ENCODE measurements at regions not wholly inside any gene's neighbourhood (a gene's known extent, or its start where the extent isn't known, plus 50 kb on each side); places are given as distances from the start of the nearest gene placed in this dataset.

DNA sequence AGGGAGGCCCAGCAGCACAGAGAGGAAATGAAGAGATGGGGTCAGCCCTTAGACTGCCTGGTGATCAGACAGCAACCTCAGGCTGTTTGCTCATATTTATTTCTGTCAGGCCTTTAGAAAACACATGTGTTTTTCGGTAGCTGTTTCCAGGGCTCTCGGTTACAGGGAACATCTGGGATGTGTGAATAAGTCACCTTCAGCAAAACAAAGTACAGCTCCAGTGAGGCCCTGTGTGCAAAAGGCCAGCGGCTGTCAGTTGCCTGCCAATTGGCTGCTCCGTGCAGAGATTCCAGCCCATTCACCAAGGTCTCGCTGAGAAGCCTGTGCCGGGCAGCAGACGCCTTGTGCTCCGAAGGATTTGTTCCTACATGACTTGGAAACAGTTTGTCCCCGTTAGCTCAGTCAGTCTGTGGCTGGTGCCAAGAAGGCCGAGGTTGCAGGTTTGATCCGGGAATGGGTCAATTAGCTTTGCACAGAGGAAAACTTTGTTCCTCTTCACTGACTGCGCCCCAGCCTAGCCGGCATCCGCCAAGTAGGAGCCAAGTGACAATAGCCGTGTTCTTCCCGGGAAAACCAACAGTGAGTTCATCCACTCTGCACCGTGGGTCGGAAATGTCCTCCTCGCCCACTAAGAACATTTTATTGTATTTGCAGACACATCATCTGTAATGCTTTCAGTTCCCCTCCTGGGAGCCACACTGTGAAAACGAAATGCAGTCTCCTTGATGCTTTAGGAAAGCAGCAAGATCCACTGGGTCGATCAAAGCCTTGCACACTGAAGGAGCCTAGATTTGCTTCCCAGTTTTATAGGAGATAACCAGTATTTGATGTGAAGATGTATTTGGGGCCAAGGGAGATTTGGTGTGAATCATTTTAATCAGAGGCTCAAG is 315.4 kb upstream of the CDYL start:
- TF ChIP-seq FOXP2 (optimal IDR thresholded peaks at IDR 0.05; ENCODE audit: borderline replicate concordance, extremely low read depth, extremely low read length, insufficient read depth) (no peak), TAF1 (IDR thresholded peaks at IDR 0.05; ENCODE audit: borderline replicate concordance, insufficient read depth, low read length) (no peak), POLR2AphosphoS5 (IDR thresholded peaks at IDR 0.05; ENCODE audit: low read depth, low read length) (no peak), SIN3A (IDR thresholded peaks at IDR 0.05; ENCODE audit: borderline replicate concordance, insufficient read depth, low read length) (no peak)
- TF ChIP-seq, protein P1, sequence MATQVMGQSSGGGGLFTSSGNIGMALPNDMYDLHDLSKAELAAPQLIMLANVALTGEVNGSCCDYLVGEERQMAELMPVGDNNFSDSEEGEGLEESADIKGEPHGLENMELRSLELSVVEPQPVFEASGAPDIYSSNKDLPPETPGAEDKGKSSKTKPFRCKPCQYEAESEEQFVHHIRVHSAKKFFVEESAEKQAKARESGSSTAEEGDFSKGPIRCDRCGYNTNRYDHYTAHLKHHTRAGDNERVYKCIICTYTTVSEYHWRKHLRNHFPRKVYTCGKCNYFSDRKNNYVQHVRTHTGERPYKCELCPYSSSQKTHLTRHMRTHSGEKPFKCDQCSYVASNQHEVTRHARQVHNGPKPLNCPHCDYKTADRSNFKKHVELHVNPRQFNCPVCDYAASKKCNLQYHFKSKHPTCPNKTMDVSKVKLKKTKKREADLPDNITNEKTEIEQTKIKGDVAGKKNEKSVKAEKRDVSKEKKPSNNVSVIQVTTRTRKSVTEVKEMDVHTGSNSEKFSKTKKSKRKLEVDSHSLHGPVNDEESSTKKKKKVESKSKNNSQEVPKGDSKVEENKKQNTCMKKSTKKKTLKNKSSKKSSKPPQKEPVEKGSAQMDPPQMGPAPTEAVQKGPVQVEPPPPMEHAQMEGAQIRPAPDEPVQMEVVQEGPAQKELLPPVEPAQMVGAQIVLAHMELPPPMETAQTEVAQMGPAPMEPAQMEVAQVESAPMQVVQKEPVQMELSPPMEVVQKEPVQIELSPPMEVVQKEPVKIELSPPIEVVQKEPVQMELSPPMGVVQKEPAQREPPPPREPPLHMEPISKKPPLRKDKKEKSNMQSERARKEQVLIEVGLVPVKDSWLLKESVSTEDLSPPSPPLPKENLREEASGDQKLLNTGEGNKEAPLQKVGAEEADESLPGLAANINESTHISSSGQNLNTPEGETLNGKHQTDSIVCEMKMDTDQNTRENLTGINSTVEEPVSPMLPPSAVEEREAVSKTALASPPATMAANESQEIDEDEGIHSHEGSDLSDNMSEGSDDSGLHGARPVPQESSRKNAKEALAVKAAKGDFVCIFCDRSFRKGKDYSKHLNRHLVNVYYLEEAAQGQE (IDR thresholded peaks at IDR 0.05; ENCODE audit: insufficient read depth in 1 of 2, low read depth in 2 of 2, low read length in 2 of 2), result 0 out of 4 replicates have a peak, but pooled peaks of 1 of the 2 experiments have one; percentile 15

DNA sequence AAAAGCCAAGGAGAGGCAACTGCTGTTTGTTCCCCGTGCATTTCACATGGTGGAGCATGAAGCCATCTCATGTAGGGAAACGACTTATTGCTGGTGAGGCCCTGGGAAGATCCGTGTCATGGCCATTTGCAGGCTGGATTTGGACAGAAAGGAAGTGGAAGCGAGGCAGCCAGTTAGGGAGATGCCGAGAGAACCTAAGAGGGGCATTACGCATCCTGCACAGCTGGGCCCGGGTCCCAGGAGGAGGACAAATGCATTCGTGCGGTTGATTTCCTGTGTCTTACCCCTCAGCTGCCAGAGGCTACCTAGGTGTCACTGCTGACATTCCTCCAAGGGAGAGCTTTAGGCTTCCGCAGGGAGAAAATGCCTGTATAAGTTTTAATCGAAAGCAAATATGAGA is 316.2 kb upstream of the CDYL start:
- TF ChIP-seq FOXP2 (optimal IDR thresholded peaks at IDR 0.05; ENCODE audit: borderline replicate concordance, extremely low read depth, extremely low read length, insufficient read depth) (no peak), TAF1 (IDR thresholded peaks at IDR 0.05; ENCODE audit: borderline replicate concordance, insufficient read depth, low read length) (no peak), SIN3A (IDR thresholded peaks at IDR 0.05; ENCODE audit: borderline replicate concordance, insufficient read depth, low read length) (no peak), POLR2AphosphoS5 (IDR thresholded peaks at IDR 0.05; ENCODE audit: low read depth, low read length) (no peak)
- TF ChIP-seq, protein P1 (IDR thresholded peaks at IDR 0.05; ENCODE audit: insufficient read depth in 1 of 2, low read depth in 2 of 2, low read length in 2 of 2), result no peak

- TF ChIP-seq FOXP2 (optimal IDR thresholded peaks at IDR 0.05; ENCODE audit: borderline replicate concordance, extremely low read depth, extremely low read length, insufficient read depth), result peak; percentile 43
- TF ChIP-seq, protein P1 (IDR thresholded peaks at IDR 0.05; ENCODE audit: insufficient read depth in 1 of 2, low read depth in 2 of 2, low read length in 2 of 2), result no peak; a peak in 1 of 4 replicates
Measured at GRCh38 chr6:4459032-4459431, 317.2 kb upstream of the CDYL start.

DNA sequence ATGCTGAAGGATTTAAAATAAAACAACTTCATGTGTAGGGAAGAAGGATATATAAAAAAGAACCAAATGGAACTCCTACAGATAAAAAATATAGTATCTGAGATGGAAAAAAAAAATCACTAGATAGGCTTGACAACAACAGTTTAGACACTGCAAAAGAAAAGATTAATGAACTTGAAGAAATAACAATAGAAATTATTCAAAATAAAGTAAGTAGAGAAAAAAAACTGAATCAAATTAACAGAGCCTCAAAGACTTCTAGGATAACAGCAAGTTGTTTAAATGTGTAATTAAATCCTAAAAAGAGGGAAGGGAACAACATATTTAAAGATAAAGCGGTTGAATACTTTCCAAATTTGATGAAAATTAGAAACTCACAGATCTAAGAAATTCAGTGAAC is 316.3 kb upstream of the ECI2 start:
- TF ChIP-seq FOXP2 (optimal IDR thresholded peaks at IDR 0.05; ENCODE audit: borderline replicate concordance, extremely low read depth, extremely low read length, insufficient read depth) (no peak), SIN3A (IDR thresholded peaks at IDR 0.05; ENCODE audit: borderline replicate concordance, insufficient read depth, low read length) (no peak)
- TF ChIP-seq, protein P1 (IDR thresholded peaks at IDR 0.05; ENCODE audit: insufficient read depth in 1 of 2, low read depth in 2 of 2, low read length in 2 of 2), result no peak

Measured in PFSK-1 (cell line).